GM21529 (cell line): ENCODE measurements at regions not wholly inside any gene's neighbourhood (a gene's known extent, or its start where the extent isn't known, plus 50 kb on each side); places are given as distances from the start of the nearest gene placed in this dataset.

ENCODE experiments used
- ATAC-seq: cut with Tn5 transposase; IDR thresholded peaks from one replicate; pipeline ENCODE4 v1.9.1; 2021; ENCODE audit not compliant: unreplicated experiment

- no peak for ATAC-seq
These were observed 71.7 kb upstream of the ZNRF2 start for GRCh38 chr7:30212701-30213111.

- ATAC-seq: no peak
These were observed 70.8 kb upstream of the ZNRF2 start for GRCh38 chr7:30213637-30214036.

- no peak for ATAC-seq
These were observed 69.7 kb upstream of the ZNRF2 start for GRCh38 chr7:30214651-30215137.

GRCh38 chr7:30221764-30222163, 62.6 kb upstream of the ZNRF2 start:
- no peak for ATAC-seq

- no peak for ATAC-seq
These were observed 61.7 kb upstream of the ZNRF2 start for GRCh38 chr7:30222515-30223215.

- ATAC-seq: no peak
These were observed 60.5 kb upstream of the ZNRF2 start for GRCh38 chr7:30223896-30224295.

- peak; percentile 45 for ATAC-seq
These were observed 59.8 kb upstream of the ZNRF2 start for GRCh38 chr7:30224511-30225062.

- ATAC-seq: peak; percentile 86
These were observed 58.4 kb upstream of the ZNRF2 start for GRCh38 chr7:30225863-30226613.

- no peak for ATAC-seq
These were observed 57.7 kb upstream of the ZNRF2 start for GRCh38 chr7:30226614-30227268.

- no peak for ATAC-seq
These were observed 53.1 kb upstream of the ZNRF2 start for GRCh38 chr7:30231271-30231670.

GRCh38 chr7:30232391-30232790, 52.0 kb upstream of the ZNRF2 start:
- ATAC-seq: no peak
